SW 1271 (cell line): ENCODE measurements at regions not wholly inside any gene's neighbourhood (a gene's known extent, or its start where the extent isn't known, plus 50 kb on each side); places are given as distances from the start of the nearest gene placed in this dataset.

ENCODE experiments used
- DNase-seq, 2 experiments: peaks; one replicate each; lab custom pipeline; 2025; lab: John Stamatoyannopoulos, UW

- DNase-seq = no peak
Observed at GRCh38 chr15:29455055-29455454, 185.4 kb upstream of the NSMCE3 start.

GRCh38 chr15:29454506-29454905 is 184.9 kb upstream of the NSMCE3 start:
- no peak for DNase-seq

GRCh38 chr15:29452881-29453731 is 183.5 kb upstream of the NSMCE3 start:
- DNase-seq = no peak

GRCh38 chr15:29451201-29451781 is 181.7 kb upstream of the NSMCE3 start:
- no peak for DNase-seq

- no peak for DNase-seq
Observed at GRCh38 chr15:29449136-29449535, 179.5 kb upstream of the NSMCE3 start.

GRCh38 chr15:29448320-29448719 is 178.7 kb upstream of the NSMCE3 start:
- no peak for DNase-seq

GRCh38 chr15:29446480-29446879 is 176.9 kb upstream of the NSMCE3 start:
- no peak for DNase-seq

- no peak for DNase-seq
Observed at GRCh38 chr15:29442532-29442931, 172.9 kb upstream of the NSMCE3 start.

- no peak for DNase-seq
Observed at GRCh38 chr15:29440541-29440940, 170.9 kb upstream of the NSMCE3 start.

GRCh38 chr15:29438703-29439055 is 169.1 kb upstream of the NSMCE3 start:
- DNase-seq = no peak

GRCh38 chr15:29437888-29438702 is 168.5 kb upstream of the NSMCE3 start:
- no peak for DNase-seq

GRCh38 chr15:29435811-29436210 is 166.2 kb upstream of the NSMCE3 start:
- no peak for DNase-seq

GRCh38 chr15:29434280-29434679 is 164.7 kb upstream of the NSMCE3 start:
- no peak for DNase-seq

GRCh38 chr15:29433507-29434248 is 164.1 kb upstream of the NSMCE3 start:
- DNase-seq = no peak

GRCh38 chr15:29433050-29433318 is 163.4 kb upstream of the NSMCE3 start:
- no peak for DNase-seq

GRCh38 chr15:29432191-29433049 is 162.8 kb upstream of the NSMCE3 start:
- no peak for DNase-seq

- DNase-seq = no peak
Observed at GRCh38 chr15:29430831-29431230, 161.2 kb upstream of the NSMCE3 start.

- no peak for DNase-seq
Observed at GRCh38 chr15:29430124-29430523, 160.5 kb upstream of the NSMCE3 start.

- DNase-seq = no peak
Observed at GRCh38 chr15:29429584-29429983, 160.0 kb upstream of the NSMCE3 start.

GRCh38 chr15:29428925-29429573 is 159.4 kb upstream of the NSMCE3 start:
- no peak for DNase-seq

GRCh38 chr15:29425864-29426263 is 156.2 kb upstream of the NSMCE3 start:
- DNase-seq = no peak
